Middle frontal gyrus (tissue), 1 donor: ENCODE measurements at regions not wholly inside any gene's neighbourhood (a gene's known extent, or its start where the extent isn't known, plus 50 kb on each side); places are given as distances from the start of the nearest gene placed in this dataset.
"Not testable (repeated sequence)": the region's sequence is repeated elsewhere in the genome, so short reads cannot be mapped to it uniquely, and the experiment has no call there.

Experiments
- DNase-seq: peaks from one replicate; pipeline ENCODE4 v3.0.0-alpha.2; 2015; ENCODE audit warnings: low spot score; ENCODE audit errors: extremely low spot score

DNA sequence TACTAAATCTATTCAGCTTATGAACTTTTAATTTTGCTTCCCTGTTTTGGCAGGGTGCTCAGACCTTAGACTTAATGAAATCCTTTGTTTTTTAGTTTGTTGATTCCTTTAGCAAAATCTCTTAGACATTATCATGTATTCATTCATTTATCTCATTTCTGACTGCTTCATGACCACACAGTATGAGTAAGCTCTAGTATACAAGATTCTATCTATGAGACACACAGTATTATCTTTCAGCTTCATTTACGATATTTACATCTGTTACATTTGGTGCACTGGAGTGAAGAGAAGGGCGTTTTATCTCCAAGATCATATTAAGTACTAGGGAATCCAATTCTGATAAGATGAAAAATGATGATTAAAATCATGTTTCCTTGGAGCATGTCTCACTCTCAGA, 448.1 kb upstream of the CA10 start:
- DNase-seq, result no peak

DNA sequence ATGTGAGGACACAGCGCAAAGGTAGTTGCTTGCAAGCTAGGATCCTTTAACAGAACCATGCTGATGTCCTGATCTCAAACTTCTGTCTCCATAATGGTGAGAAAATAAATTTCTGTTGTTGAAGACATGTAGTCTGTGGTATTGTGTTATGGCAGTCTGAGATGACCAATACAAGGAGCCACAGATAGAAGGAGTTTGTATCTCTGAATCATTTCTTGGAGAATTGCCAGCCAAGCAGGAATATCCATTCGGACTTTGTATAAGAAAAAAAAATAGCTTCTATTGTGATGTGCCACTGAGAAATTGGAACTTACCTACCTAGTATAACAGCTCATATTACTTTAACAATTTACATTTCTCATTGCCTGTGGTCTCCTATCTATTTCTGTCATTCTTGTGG, 447.6 kb upstream of the CA10 start:
- no peak for DNase-seq

DNA sequence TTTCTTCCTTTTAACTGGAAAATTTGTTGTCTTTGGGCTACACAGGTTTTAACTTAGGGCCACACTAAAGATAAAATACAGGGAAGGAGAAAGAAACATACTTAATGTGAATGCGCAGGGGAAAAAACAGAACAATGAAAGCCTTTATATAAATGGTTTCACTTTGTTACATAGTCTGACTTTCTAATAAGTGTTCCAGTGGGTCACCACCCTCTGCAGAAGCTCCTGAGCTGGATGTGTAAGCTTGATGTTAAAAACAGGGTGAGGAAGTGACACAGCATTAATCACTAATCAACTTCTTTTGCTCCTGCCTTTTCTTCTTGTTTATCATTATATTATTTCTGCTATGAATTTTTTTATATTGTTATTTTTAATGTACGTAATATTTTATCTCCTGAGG, 445.6 kb upstream of the CA10 start:
- DNase-seq, result no peak

DNA sequence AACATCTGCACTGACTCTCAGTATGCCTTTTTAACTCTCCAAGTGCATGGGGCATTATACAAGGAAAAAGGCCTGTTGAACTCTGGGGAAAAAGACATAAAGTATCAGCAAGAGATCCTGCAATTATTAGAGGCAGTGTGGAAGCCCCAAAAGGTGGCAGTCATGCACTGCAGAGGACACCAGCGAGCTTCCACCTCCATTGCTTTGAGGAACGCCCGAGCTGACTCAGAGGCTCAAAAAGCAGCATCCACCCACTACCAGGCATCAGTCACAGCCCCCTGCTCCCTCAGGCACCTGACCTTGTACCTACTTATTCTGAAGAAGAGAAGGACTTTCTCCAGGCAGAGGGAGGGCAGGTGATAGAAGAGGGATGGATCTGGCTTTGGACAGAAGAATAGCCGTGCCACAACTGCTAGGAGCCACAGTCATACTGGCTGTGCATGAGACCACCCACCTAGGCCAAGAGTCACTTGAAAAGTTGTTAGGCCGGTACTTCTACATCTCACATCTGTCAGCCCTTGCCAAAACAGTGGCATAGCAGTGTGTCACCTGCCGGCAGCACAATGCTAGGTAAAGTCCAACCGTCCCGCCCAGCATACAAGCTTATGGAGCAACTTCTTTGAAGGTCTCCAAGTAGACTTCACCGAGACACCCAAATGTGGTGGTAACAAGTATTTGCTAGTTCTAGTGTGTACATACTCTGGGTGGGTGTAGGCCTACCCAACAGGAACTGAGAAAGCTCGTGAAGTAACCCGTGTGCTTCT, 439.1 kb upstream of the CA10 start:
- DNase-seq, result not testable (repeated sequence)

DNA sequence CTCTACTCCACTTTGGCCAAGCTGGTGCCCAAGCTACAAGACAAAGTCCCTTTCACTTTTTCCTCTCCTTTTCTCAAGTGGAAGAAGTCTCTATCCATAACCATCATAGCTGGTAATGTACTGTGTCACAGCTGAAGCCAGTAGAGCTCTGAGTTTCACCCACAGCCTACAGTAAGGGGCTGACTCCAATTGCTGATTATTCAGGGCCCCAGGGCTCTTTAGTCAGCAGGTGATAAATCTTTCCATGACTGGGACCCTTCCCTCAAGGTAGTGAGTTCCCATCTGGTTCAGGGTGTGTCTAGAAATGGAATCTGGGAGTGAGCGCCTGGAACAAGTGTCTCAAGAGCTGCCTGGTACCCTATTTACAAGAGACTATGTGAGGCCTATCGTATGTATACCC, 436.0 kb upstream of the CA10 start:
- no peak for DNase-seq

DNA sequence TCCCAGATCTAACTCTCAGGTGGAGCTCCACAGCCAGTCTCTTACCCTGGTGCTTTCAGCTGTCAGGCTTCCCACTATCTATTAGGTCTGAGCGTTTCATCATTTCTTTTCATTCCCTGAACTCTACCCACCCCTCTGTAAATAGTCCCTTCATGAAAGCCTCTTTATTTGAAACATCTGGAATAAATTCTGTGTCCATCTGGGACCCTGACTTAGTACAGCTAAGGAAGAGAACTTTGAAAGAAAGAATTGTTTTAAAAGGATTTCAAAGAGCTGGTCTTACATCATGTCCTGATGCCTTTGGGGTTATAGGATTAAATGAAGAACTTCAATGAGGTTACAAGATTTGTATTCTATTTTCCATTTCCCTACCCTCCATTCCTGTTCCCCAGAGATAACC, 388.5 kb upstream of the CA10 start:
- DNase-seq, result no peak

DNA sequence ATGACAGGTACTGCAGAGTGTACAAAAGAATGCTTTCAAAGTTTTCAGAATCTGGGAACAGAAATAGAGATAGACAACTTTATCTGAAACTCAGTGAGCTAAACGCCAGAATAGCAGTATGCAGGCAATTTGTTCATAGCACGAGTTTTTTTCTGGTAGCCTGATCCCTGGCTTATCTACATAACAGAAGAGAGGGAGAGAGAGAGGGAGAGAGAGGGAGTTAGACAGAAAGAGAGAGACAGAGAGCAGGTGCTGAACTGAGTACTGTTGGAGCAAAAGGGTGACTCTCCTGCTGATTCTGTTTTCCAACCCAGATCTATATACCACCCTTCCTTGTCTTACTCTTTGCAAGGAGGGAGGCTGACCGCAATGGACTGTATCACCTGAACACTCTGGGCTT, 388.0 kb upstream of the CA10 start:
- DNase-seq, result no peak

DNA sequence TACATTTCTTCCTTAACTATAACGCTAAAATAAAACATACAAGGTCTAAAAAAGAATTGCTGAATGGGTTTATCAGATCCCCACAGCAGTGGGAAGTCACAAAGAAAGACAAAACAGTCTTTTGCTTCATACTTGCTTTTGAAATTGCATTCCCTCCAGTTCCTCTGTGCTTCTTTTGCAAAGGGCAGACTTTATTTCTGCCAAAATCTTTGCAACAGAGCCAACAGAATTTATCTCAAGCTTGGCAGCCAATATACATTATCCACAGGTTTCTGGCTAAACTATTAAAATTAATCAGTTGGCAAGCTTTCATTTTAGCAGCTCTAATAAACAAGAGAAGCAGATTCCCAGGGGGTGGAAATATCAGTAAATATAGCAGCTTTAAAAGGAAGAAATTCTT, 378.9 kb upstream of the CA10 start:
- DNase-seq, result no peak

DNA sequence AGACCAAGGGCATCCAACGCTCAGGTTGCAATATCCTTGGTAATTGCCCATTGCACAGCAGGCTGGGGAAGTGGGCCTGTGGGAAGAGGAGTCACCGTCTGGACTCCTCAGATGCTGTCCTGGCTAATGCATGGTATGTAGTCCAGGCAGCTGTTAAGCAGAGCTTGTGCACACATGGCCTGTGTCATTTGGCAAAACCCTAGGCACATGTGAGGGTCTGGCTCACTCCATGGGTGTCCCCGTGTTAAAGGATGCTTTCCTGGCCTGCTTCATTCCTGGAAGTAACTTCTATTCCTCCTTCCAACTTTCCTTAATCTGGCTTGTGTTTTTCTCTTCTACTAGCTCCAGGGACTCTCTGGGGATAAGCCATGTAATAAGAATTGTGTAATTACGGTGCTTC, 378.0 kb upstream of the CA10 start:
- DNase-seq, result no peak

DNA sequence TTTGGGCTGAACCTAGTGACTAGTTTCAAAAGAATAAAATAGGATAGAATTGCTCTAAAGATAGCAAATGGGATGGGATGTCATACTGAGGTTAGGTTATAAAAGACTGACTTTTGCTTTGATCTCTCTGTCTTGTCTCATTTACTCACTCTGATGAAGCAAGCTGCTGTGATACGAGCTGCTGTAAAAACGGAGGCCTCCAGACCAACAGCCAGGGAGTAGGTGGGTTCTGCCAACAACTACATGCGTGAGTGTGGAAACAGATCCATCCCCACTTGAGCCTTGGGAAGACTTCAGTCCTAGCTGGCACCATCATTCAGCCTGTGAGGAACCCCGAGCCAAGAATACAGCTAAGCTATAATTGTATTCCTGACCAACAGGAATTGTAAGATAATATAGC, 373.9 kb upstream of the CA10 start:
- no peak for DNase-seq

DNA sequence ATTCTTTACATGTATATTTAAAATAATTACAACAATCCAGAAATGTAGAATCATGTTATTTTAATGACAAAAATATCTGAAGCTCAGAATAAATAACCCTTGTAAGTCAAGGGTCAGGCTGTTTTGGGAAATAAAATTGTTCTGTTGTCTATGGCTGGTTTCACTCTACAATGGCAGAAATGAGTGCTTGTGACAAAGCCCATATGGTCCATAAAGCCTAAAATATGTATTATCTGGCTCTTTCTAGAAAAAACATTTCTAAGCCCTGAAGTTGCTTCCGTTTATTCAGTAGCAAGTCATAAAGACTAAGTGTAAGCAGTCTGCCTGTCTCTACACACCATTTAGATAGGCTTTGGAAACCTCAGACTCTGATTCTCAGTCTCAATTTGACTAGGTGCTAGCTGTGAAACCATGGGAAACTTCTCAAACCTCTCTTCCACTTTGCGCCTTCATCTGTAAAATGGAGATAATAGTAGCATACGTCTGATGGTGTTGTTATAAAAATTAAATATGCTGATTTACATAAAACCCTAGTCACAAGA, 365.7 kb upstream of the CA10 start:
- DNase-seq, result no peak

DNA sequence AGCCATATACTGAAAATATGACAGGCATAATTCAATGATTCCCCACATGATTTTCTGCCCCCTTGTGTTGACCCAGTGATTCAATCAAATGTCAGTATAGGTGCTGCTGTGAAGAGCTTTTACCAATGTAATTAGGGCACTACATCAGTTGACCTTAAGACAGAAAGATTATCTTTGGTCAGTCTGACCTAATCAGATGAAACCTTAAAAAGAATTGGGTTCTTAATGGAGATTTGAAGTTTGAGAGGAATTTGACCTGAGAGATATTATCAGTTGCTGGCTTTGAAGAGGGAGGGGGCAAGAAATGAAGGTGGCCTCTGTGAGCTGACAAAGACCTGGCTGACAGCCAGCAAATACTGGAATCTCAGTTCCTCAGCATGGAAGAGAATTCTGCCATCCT, 358.7 kb upstream of the CA10 start:
- no peak for DNase-seq

DNA sequence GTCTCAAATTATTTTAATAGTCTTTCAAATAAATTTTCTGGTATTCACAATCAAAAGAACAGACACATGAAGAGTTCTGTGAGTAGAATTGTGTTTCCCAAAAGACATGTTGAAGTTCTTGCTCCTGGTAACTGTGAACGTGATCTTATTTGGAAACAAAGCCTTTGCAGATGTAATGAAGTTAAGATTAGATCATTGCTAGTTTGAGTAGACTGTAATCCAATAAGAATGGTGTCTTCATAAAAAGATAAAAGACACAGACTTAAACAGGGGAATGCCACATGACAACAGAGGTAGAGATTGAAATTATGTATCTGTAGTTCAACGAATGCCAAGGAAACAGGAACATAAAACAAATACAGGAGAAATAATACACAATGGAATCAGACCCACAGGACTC, 357.4 kb upstream of the CA10 start:
- no peak for DNase-seq

DNA sequence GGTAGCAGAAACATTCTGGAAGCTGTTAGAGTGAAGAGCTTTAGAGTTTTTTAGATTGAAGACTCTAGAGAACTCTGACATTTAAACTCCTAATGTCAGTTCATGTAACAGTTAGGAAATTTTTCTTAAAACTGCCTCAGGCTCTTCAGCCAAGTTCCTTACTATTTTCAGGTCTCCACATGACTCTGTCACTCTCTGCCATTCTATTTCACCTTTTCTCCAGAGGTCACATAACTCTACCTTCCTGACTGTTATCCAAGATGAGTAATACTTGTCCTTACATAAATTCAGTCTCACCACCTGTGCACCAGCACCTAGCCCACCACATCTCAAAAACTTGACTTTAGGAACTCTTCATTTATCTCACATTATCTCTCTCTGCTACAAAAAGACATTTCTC, 347.1 kb upstream of the CA10 start:
- no peak for DNase-seq

DNA sequence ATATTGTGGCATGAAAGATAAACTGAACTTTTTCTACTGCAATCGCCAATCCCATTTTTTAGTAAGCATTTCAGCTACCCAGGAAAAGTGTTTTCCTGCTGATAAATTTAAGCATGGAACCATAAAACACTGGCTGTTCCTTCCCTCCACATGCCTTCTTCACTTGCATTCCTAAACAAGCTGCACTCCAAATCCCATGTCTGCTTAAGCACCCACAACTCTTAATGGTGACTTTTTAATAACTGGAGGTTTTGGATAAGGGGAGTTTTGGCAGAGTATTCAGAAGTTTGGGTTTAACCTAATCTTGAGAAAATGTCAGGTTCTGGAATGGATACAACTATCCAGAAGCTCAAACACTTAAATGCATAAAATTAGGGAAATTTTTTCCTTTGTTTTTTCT, 345.6 kb upstream of the CA10 start:
- no peak for DNase-seq

DNA sequence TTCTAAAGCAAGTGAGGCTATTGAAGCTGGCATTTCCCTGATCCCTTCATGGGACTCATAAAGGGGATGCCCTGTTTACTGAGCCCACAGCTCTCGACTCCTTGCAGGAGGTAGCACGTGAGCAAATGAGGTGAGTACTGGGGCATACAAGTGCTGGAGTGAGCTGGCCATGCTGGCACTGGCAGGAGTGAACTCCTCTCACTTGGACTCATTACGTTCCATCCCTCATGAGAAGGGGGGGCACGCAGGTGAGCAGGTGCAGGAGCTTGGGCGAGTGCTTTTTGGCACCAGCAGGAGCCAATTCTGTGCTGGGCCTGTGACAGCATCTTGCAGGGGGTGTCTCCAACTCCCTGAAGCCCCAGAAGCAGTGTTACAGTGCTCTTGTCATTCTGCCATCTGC, 337.1 kb upstream of the CA10 start:
- no peak for DNase-seq

DNA sequence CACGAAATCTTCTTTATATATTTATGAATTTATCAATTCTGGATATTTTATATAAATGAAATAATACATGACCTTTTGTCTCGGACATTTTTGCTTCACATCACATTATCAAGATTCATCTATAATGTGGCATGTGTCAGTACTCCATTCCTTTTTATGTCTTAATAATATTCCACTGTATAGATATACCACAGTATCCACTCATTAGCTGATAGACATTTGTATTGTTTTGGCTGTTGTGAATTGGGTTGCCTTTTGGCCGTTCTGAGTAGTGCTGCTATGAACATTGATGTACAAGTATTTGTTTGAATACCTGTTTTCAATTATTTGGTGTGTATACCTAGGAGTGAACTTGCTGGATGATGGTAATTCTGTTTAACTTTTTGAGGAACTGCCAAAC, 323.8 kb upstream of the CA10 start:
- DNase-seq, result no peak

DNA sequence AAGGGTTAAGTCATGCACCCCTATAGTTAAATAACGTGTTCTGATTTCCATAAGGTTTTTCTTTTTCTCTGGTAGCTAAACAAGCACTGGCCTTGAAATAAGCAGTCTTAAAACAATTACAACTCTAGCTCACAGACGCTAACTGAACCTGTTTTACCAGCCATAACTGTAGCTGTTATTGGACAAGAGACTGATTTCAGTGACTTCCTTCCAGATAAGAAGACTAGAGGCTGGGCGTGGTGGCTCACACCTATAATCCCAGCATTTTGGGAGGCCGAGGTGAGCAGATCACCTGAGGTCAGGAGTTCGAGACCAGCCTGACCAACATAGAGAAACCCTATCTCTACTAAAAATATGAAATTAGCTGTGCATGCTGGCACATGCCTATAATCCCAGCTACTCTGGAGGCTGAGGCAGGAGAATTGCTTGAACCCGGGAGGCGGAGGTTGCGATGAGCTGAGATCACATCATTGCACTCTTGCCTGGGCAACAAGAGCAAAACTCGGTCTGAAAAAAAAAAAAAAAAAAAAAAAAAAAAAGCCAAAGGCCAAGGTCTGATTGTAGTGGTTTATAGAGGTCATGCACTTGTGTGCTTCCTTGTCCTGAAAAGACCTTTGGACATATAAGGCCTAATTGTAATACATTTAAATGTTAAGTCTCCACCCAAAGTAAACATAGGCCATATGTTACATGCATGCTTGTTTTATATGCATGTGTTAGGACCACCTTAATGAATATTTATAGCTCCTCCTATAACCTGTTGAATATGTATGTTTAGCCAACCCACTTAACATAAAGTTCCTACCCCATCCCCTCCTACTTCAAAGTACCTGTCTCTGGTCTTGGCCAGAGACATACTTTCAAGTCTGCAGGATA, 319.5 kb upstream of the CA10 start:
- DNase-seq, result no peak

DNA sequence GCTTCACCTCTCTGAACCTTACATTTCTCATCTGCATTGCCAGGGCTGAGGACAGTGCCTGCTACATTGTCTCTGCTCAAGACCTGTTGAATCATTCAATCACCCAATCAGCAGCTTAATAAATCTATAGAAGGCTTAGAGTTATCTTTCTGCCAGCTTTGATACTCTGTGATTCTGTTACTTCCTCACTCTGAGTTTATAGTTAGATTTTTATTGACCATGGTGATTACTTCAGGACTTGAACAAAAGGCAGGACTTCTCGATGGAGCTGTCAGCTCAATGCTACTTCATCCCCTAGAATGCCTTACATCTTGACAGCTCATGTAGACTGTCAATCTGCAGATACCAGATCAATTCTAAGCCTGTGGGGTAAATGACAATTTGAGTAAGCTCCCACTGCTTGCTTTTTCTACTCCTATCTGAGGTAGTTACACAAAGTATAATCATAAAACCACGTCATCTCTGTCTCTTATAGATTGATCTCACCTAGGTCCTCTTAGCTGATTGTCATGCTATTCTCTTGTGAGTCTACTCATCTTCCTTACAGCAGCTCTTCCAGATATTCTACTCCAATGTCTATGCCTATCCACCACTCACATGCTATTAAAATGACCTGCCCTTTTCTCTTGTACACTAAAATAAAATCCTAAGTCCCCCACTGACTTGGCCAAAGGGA, 318.3 kb upstream of the CA10 start:
- no peak for DNase-seq

DNA sequence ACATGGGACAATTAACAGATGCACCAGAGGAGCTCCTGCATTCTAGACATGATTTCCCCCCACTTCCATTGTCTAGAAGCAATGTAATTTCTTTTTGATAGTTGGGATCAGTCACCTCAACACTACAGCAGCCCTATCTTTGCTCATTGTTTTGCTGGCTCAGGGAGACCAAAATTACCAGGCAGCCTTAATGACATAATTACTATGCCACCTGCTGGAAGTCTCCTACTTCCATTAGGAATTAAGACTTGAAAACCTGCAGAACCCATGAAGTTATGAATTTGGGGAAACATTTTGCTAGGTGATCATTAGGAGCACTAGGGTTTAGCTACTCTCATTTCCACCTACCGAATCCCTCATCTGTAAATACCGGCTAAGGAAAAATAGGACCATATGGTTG, 312.0 kb upstream of the CA10 start:
- no peak for DNase-seq

DNA sequence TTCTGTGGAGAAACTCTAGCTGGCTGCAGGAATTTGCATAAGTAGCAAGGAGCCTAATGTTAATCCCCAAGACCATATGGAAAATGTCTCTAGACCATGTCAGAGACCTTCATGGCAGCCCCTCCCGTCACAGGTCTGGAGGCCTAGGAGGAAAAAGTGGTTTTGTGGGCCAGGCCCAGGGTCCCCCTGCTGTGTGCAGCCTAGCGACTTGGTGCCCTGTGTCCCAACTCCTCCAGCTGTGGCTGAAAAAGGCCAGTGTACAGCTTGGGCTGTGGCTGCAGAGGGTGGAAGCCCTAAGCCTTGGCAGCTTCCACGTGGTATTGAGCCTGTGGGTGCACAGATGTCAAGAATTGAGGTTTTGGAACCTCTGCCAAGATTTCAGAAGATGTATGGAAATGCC, 306.9 kb upstream of the CA10 start:
- no peak for DNase-seq

DNA sequence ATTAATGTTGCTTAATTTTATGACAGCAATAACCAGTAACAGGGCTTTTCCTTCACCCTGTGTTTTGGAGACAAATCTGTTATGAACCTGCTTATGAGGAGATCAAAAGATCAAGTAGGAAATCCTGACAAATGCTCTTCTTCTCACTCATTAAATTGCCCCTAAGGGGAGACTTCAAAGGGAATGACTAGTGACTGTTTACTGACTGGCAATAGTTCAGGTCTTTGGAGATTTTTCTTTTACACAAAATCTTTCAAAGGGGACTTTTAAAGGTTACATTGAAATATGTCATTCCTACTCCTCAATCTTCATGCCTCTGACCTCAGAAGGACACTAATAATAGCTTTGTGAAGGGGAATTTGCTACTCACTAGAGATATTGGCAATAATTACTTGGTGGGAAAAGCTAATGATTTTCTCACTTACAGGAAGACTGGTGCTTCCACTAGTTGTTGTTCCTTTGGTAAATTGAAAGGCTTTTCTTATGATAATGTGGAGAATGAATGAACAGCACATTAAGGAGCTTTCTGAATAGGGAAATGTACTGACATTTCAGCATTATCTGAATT, 292.9 kb upstream of the CA10 start:
- DNase-seq, result no peak
